HG02642 (cell line): ENCODE measurements at regions not wholly inside any gene's neighbourhood (a gene's known extent, or its start where the extent isn't known, plus 50 kb on each side); places are given as distances from the start of the nearest gene placed in this dataset.

Experiments used
- ATAC-seq: cut with Tn5 transposase; IDR thresholded peaks from one replicate; pipeline ENCODE4 v1.9.1; 2021; ENCODE audit warnings: mild to moderate bottlenecking; ENCODE audit not compliant: unreplicated experiment, poor library complexity

DNA sequence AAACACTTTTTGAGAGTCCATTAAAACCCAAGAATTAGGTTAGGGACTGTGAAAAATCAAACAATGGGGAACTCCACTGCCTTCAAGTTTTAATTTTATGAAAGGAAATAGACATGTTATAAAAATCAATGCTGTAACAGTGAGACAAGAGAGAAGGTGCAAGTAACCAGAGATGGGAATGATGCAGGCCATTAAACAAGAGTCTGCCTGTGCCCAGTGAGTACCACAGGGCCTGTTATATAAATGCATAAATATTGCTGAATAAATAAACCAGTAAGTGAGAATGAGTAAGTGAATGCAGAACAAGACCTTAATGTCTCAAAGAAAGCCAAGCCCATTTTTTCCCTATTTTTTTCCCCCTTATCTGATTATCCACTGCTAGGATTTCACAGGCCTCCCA lies 53.3 kb upstream of the BMP2K start:
- no peak for ATAC-seq
